ENCODE measurements at regions not wholly inside any gene's neighbourhood (a gene's known extent, or its start where the extent isn't known, plus 50 kb on each side); places are given as distances from the start of the nearest gene placed in this dataset.
A peak's percentile ranks its signal among the peaks of the same experiment; 100 is the strongest.

- 0 out of 2 replicates have a peak, but pooled peaks have one; percentile 24 for TF ChIP-seq PML (IDR thresholded peaks at IDR 0.05; ENCODE audit: low read length)
- TF ChIP-seq EGR1 (IDR thresholded peaks at IDR 0.05; ENCODE audit: borderline replicate concordance in 1 of 2, low read depth in 2 of 2, low read length in 2 of 2) = no peak
- TF ChIP-seq MTA3 (IDR thresholded peaks at IDR 0.05; ENCODE audit: borderline replicate concordance, low read length) = peak; percentile 67; the same call in 1 of the 2 replicates
- peak; percentile 91 for TF ChIP-seq NR2F1 (conservative IDR thresholded peaks at IDR 0.05)
- no peak for TF ChIP-seq REST (IDR thresholded peaks at IDR 0.05; ENCODE audit: low read depth, low read length)
- peak; percentile 95 for TF ChIP-seq IRF4 (IDR thresholded peaks at IDR 0.05; ENCODE audit: low read depth, low read length)
- TF ChIP-seq YBX1 (IDR thresholded peaks at IDR 0.05) = no peak
- peak in 1 of 2 experiments; percentile 62; a peak in 2 of 4 replicates for TF ChIP-seq EP300 (IDR thresholded peaks at IDR 0.05; ENCODE audit: borderline replicate concordance in 1 of 2, control insufficient read depth in 1 of 2, low read depth in 2 of 2, low read length in 2 of 2)
- 0 out of 4 replicates have a peak, but pooled peaks of 1 of the 2 experiments have one; percentile 18 for TF ChIP-seq BHLHE40 (IDR thresholded peaks at IDR 0.05; ENCODE audit: borderline replicate concordance in 1 of 2, low read depth in 2 of 2, low read length in 1 of 2)
- no peak for TF ChIP-seq RELA (IDR thresholded peaks at IDR 0.05; ENCODE audit: borderline replicate concordance, partially characterized antibody)
- peak; percentile 86 for TF ChIP-seq ATF2 (IDR thresholded peaks at IDR 0.05; ENCODE audit: low read length)
- peak in 1 of 2 experiments; percentile 39; a peak in 1 of 4 replicates for TF ChIP-seq SRF (IDR thresholded peaks at IDR 0.05; ENCODE audit: low read depth in 2 of 2, low read length in 2 of 2)
- no peak for TF ChIP-seq ZNF217 (IDR thresholded peaks at IDR 0.05)
- TF ChIP-seq DPF2 (IDR thresholded peaks at IDR 0.05) = 0 out of 2 replicates have a peak, but pooled peaks have one; percentile 38
- TF ChIP-seq MYC (IDR thresholded peaks at IDR 0.05; ENCODE audit: insufficient read depth, insufficient read length, insufficient replicate concordance, low read length, severe bottlenecking) = no peak
- peak; percentile 51 to 60 for TF ChIP-seq IKZF2 (IDR thresholded peaks at IDR 0.05)
- TF ChIP-seq BRCA1 (IDR thresholded peaks at IDR 0.05; ENCODE audit: low read depth, low read length) = no peak
- TF ChIP-seq NFIC (IDR thresholded peaks at IDR 0.05; ENCODE audit: low read depth, low read length) = peak; percentile 85
- no peak for TF ChIP-seq SMC3 (IDR thresholded peaks at IDR 0.05; ENCODE audit: borderline replicate concordance, low read length)
- TF ChIP-seq KLF5 (IDR thresholded peaks at IDR 0.05; ENCODE audit: partially characterized antibody) = no peak
- peak; percentile 85 for TF ChIP-seq BCL11A (IDR thresholded peaks at IDR 0.05; ENCODE audit: low read depth, low read length)
- TF ChIP-seq ZBTB11 (CRISPR knock-in tag; IDR thresholded peaks at IDR 0.05) = no peak
- no peak for TF ChIP-seq PKNOX1 (IDR thresholded peaks at IDR 0.05)
These were observed 84.1 kb downstream of the FEM1C start (continued) for GRCh38 chr5:115460472-115460871.

All from GM12878 (cell line).